Astrocyte of the hippocampus (primary cell): ENCODE measurements at regions not wholly inside any gene's neighbourhood (a gene's known extent, or its start where the extent isn't known, plus 50 kb on each side); places are given as distances from the start of the nearest gene placed in this dataset.

Source experiments
- DNase-seq: peaks from one replicate; pipeline ENCODE4 v3.0.0; 2011; ENCODE audit warnings: low read depth, low spot score

- no peak for DNase-seq
These were observed 130.0 kb upstream of the BMP5 start for GRCh38 chr6:56005426-56005825.

- no peak for DNase-seq
These were observed 129.0 kb upstream of the BMP5 start for GRCh38 chr6:56004426-56004825.

DNA sequence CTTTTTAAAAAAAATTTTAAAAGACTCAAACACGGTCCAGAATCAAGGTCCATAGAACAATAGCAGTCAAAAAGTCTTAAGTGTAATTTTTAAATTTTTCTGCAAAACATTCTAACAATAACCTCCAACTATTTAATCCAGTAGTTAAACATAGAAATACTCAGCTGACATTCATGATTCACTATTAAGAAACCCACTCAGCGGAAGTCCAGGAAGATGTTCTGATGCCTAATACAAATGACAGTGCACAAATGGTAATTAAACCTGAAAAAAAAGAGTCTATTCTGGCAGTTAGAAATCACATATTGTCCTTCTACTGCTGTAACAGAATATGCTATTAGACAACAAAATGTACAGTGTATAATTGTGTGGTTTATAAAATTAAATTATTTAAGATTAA, 128.2 kb upstream of the BMP5 start:
- DNase-seq = no peak

- DNase-seq = no peak
These were observed 126.9 kb upstream of the BMP5 start for GRCh38 chr6:56002336-56002735.

GRCh38 chr6:55998576-55998975, 123.2 kb upstream of the BMP5 start:
- DNase-seq = no peak

GRCh38 chr6:55997223-55997874, 122.0 kb upstream of the BMP5 start:
- DNase-seq = no peak

- DNase-seq = no peak
These were observed 119.1 kb upstream of the BMP5 start for GRCh38 chr6:55994531-55994930.

- DNase-seq = no peak
These were observed 118.0 kb upstream of the BMP5 start for GRCh38 chr6:55993418-55993817.

DNA sequence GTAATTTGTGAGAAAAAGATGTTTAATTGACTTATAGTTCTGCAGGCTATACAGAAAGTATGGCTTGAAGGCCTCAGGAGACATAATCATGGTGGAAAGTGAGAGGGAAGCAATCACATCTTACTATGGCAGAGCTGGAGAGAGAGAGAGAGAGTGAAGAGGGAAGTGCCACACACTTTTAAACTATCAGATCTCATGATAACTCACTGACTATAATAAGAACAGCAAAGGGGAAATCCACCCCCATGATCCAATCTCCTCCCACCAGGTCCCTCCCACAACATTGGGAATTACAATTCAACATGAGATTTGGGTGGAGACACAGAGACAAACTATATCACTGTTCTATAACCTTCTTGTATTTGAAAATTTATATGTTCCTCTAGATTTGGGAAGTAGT, 117.2 kb upstream of the BMP5 start:
- no peak for DNase-seq

DNA sequence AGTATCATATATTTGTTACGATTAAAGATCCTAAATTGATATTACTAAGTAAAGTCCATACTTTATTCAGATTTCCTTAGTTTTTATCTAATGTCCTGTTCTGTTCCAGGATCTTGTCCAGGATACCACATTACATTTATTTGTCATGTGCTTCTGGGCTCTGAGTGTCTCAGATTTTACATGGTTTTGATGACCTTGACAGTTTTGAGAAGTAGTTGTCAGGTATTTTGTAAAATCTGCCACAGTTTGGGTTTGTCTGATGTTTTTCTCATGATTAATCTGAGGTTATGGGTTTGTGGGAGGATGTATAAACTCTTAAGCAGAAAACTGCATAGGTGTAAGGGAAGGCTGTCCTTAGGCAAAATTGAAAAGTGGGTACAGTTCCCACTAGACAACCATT, 109.9 kb upstream of the BMP5 start:
- DNase-seq = no peak

- no peak for DNase-seq
These were observed 108.5 kb upstream of the BMP5 start for GRCh38 chr6:55983861-55984260.

GRCh38 chr6:55981660-55982059, 106.3 kb upstream of the BMP5 start:
- DNase-seq = no peak

- peak; percentile 60 for DNase-seq
These were observed 105.3 kb upstream of the BMP5 start for GRCh38 chr6:55980627-55981211.

DNA sequence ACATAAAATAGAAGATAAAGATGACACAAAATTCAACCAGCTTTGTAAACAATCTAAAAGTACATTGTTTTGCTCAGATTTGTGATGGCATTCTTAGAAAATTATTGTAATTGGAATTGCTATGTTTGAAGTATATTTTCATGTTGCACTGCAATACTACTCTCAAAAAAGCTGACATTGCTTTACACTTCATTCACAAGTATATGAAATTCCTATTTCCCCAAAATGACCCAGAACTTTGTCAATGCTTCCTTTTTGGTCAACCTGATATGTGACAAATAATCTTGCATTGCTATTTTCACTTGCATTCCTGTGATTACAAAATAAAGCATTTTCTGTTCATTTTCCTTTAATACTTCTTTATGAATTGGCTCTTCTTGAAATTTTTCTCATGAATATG, 104.1 kb upstream of the BMP5 start:
- no peak for DNase-seq

DNA sequence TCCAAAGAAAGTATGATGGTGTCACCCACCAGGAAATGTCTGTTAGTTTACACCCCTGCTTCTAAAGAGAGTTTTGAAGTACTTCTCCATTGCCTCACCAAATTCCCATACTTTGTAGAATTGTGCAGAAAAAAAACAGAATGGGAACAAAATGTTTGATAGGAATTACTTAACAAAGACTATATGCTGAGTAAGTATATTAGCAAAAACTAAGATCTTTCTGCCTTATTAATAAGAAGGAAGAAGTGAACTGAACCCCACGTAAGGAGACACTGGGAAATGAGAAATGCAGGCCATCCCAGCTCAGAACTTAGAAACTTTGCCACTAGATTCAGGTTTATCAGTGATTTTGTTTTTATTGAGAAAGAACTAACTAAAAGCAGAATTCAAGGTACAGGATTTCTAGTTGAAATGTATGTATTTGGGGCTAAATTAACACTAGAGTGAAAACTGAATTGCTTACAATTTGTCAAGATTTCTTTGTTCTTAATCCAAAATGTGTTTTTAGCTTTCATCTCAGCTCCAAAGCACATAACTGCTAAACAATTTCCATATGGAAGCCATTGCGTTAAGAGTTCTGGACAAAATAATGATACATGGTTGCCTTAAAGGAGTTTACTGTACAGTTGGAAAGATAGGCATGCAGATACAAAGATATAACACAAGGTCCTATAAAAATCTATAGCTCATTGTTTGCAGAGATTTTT, 102.7 kb upstream of the BMP5 start:
- DNase-seq = no peak

GRCh38 chr6:55974688-55975087, 99.3 kb upstream of the BMP5 start:
- no peak for DNase-seq

GRCh38 chr6:55972091-55972490, 96.7 kb upstream of the BMP5 start:
- no peak for DNase-seq

GRCh38 chr6:55969526-55969925, 94.1 kb upstream of the BMP5 start:
- no peak for DNase-seq

DNA sequence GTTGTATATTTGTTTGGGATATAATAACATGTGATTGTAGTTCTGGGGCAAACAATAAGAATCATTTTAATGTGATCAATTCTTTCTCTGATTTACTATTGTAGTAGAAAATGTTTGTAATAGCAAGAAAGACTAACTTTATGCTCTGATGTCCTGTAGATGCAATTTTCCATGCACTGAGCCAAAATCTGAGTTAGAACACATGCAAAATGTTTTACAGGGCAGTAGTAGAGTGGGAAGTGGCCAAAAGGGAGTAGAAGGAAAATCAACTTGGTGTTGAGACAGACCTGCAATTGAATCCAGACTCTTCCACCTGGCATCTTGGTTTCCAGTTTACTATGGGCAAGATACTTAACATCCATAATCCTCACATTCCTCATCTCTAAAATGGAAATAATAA, 93.5 kb upstream of the BMP5 start:
- no peak for DNase-seq

DNA sequence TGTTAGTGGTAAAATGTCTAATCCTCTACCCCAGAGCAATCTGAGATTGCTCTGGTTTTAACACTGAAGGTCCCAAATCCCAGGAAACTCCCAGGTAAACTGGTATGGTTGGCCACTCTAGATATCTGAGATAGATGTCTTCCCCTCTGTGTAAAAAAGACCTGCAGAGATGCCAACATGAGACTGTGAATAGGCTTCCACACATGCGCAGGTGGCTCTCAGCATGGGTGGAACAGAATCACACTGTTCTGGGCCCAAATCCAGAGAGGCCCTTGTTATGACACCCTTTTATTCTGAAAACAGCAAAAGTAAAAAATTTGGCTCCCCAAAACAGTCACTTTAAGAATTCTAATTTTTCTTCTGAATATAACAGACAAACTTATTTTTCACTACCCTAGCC, 88.7 kb upstream of the BMP5 start:
- DNase-seq = no peak

GRCh38 chr6:55963301-55963700, 87.9 kb upstream of the BMP5 start:
- no peak for DNase-seq

DNA sequence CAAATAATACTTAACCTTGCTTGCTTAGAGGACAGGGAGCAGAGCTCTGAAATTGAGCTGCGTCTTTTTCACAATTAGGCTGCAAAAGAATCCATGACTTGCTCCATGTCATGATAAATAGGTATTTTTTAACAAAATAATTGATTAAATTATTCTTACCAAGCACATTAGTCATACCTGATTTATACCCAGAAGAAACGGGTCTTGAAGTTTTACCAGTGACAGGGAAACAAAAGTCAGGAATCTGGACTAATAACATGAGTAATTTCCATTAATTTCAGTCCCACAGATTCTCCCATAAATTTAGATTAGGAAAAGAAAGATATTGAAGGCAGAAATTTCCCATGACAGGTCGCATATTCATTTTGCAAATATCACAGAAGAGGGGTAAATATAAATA, 85.0 kb upstream of the BMP5 start:
- no peak for DNase-seq

DNA sequence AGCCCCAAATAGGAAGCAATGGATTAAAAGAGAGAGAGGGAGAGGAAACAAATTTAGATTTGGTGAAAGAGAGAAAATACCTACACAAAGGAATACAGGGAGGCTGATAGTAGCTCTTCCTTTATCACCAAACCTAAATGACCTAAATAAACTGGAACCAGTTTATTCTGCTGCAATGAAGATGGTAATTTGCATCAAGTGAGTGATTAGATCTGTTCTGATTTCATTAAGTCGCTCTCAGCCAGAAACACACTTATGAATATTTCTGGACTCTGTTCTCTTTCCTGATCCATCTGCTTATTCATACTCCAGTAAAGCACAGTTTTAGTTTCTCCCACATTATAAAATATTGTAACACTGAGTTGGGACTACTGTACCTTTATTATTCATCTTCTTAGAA, 83.4 kb upstream of the BMP5 start:
- no peak for DNase-seq
